Fibroblast of lung (primary cell): ENCODE measurements at regions not wholly inside any gene's neighbourhood (a gene's known extent, or its start where the extent isn't known, plus 50 kb on each side); places are given as distances from the start of the nearest gene placed in this dataset.

Experiments used
- DNase-seq, 2 donors: peaks; one replicate each; pipeline versions ENCODE4 v3.0.0 to v3.0.0-alpha.2; 2010; ENCODE audit warnings: low read depth in 2 of 2
- H2AFZ ChIP-seq: 2 replicates; pipeline ENCODE4 v1.5.1; 2012; ENCODE audit warnings: low read length, control low read depth, inconsistent platforms
- H3K27ac ChIP-seq: 2 replicates; pipeline ENCODE4 v1.5.1; 2011; ENCODE audit warnings: low read length, control low read depth; ENCODE audit not compliant: insufficient read depth
- H3K27me3 ChIP-seq: 2 replicates; pipeline ENCODE4 v1.5.1; 2011; ENCODE audit warnings: mild to moderate bottlenecking, low read length; ENCODE audit not compliant: control insufficient read depth, insufficient read depth
- H3K36me3 ChIP-seq: 2 replicates; pipeline ENCODE4 v1.5.1; 2011; ENCODE audit warnings: low read length; ENCODE audit not compliant: control insufficient read depth, insufficient read depth
- H3K4me1 ChIP-seq: 2 replicates; pipeline ENCODE4 v1.5.1; 2011; ENCODE audit warnings: low read length; ENCODE audit not compliant: control insufficient read depth, insufficient read depth; ENCODE audit errors: extremely low read depth
- H3K4me2 ChIP-seq: 2 replicates; pipeline ENCODE4 v1.5.1; 2011; ENCODE audit warnings: low read length, control low read depth; ENCODE audit not compliant: insufficient read depth; ENCODE audit errors: extremely low read depth
- H3K4me3 ChIP-seq, 4 experiments: fragments of 200-600 bp in 1 of 4; sonication (generic) in 1 of 4; replicated peaks in 1 of 4; 2 replicates each; pipeline ENCODE4 v1.5.1; 2011 to 2016; ENCODE audit warnings: low read length in 4 of 4, low read depth in 3 of 4, mild to moderate bottlenecking in 3 of 4, control low read depth in 2 of 4, inconsistent platforms in 1 of 4, mixed read lengths in 1 of 4; ENCODE audit not compliant: insufficient read depth in 1 of 4; ENCODE audit errors: control extremely low read depth in 1 of 4
- H3K79me2 ChIP-seq: 2 replicates; pipeline ENCODE4 v1.5.1; 2012; ENCODE audit warnings: mild to moderate bottlenecking, low read length, inconsistent platforms; ENCODE audit not compliant: control insufficient read depth, insufficient read depth
- H3K9ac ChIP-seq: 2 replicates; pipeline ENCODE4 v1.5.1; 2011; ENCODE audit warnings: mild to moderate bottlenecking, low read length, control low read depth; ENCODE audit not compliant: insufficient read depth
- H3K9me3 ChIP-seq: 2 replicates; pipeline ENCODE4 v1.5.1; 2012; ENCODE audit warnings: low read depth, low read length; ENCODE audit not compliant: control insufficient read depth, insufficient read depth
- H4K20me1 ChIP-seq: 2 replicates; pipeline ENCODE4 v1.5.1; 2011; ENCODE audit warnings: low read length; ENCODE audit not compliant: control insufficient read depth, insufficient read depth; ENCODE audit errors: extremely low read depth
- EZH2 ChIP-seq: IDR thresholded peaks from 2 replicates; pipeline ENCODE4 v1.5.1; 2012; ENCODE audit warnings: low read length, control low read depth, mild to moderate bottlenecking; ENCODE audit errors: missing control alignments
- TF ChIP-seq, protein P1 (sequence below), 2 donors: IDR thresholded peaks in 1 of 2; conservative IDR thresholded peaks in 1 of 2; 1 replicate in 1 of 2; 2 replicates in 1 of 2; pipeline ENCODE4 v1.5.1; 2011 to 2012; ENCODE audit warnings: low read length in 2 of 2, control low read depth in 1 of 2, inconsistent platforms in 1 of 2, low read depth in 1 of 2, mild to moderate bottlenecking in 1 of 2

DNA sequence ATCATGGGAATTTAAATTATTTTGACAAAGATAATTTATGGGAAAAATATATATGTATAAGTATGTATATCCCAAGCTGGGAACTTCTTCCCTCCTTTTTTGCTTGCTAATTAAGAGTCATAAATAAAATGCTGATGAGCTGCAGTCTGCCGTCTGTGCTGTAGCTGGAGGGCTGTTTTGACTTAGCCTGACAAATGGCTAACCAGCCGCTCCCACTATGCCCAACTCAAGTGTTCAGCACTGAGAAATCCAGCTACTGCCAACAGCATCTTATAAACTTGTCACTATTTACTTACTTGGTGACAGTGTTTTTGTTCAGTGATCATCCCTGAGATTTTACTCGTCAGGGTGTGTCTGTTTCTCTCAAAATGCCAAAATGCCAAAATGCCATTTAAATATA is 171.2 kb upstream of the PGRMC2 start:
- Histone ChIP-seq H3K27me3 (no peaks in the 10 kb centered on the region), H4K20me1 (no peaks in the 10 kb centered on the region), H3K4me3 (no peak overlapping the region), H3K36me3 (no peaks in the 10 kb centered on the region), H3K4me1 (peaks cover 15% of the 10 kb centered on the region), H3K9me3 (no peaks in the 10 kb centered on the region), H2AFZ (no peak overlapping the region), H3K4me2 (no peak overlapping the region), H3K27ac (no peak overlapping the region), H3K79me2 (no peaks in the 10 kb centered on the region), H3K9ac (no peak overlapping the region)
- DNase-seq = no peak
- TF ChIP-seq, protein P1, sequence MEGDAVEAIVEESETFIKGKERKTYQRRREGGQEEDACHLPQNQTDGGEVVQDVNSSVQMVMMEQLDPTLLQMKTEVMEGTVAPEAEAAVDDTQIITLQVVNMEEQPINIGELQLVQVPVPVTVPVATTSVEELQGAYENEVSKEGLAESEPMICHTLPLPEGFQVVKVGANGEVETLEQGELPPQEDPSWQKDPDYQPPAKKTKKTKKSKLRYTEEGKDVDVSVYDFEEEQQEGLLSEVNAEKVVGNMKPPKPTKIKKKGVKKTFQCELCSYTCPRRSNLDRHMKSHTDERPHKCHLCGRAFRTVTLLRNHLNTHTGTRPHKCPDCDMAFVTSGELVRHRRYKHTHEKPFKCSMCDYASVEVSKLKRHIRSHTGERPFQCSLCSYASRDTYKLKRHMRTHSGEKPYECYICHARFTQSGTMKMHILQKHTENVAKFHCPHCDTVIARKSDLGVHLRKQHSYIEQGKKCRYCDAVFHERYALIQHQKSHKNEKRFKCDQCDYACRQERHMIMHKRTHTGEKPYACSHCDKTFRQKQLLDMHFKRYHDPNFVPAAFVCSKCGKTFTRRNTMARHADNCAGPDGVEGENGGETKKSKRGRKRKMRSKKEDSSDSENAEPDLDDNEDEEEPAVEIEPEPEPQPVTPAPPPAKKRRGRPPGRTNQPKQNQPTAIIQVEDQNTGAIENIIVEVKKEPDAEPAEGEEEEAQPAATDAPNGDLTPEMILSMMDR (conservative IDR thresholded peaks at IDR 0.05 in 1 of 2, IDR thresholded peaks at IDR 0.05 in 1 of 2; ENCODE audit: low read depth in 1 of 2, low read length in 2 of 2) = no peak
- TF ChIP-seq EZH2 = no peak

DNA sequence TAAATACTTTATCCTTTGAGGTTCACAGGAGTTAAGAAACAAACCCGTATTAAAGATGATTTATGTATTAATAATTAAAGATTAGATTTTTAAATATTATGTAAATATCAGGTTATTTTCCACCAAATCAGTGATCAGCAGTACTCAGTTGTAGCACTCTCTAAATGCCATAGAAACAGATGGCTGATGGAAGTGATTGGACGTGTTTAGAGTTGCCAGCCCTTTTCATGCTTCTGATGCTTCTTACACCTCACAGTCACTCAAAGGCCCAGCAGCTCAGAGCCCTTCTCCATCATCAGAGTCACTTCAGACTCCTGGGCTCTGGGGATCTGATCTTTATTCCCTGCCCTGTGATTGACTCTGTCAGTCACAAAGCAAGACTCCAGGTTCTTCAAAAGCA is 170.1 kb upstream of the PGRMC2 start:
- Histone ChIP-seq H3K27me3 (no peaks in the 10 kb centered on the region), H3K27ac (no peak overlapping the region), H3K4me3 (no peak overlapping the region), H3K9ac (no peak overlapping the region), H3K4me1 (peaks cover 19% of the 10 kb centered on the region), H3K36me3 (no peaks in the 10 kb centered on the region), H3K9me3 (no peaks in the 10 kb centered on the region), H2AFZ (no peak overlapping the region), H3K4me2 (no peak overlapping the region), H4K20me1 (no peaks in the 10 kb centered on the region), H3K79me2 (no peaks in the 10 kb centered on the region)
- TF ChIP-seq EZH2 = no peak
- TF ChIP-seq, protein P1 (conservative IDR thresholded peaks at IDR 0.05 in 1 of 2, IDR thresholded peaks at IDR 0.05 in 1 of 2; ENCODE audit: low read depth in 1 of 2, low read length in 2 of 2) = no peak
- no peak for DNase-seq

DNA sequence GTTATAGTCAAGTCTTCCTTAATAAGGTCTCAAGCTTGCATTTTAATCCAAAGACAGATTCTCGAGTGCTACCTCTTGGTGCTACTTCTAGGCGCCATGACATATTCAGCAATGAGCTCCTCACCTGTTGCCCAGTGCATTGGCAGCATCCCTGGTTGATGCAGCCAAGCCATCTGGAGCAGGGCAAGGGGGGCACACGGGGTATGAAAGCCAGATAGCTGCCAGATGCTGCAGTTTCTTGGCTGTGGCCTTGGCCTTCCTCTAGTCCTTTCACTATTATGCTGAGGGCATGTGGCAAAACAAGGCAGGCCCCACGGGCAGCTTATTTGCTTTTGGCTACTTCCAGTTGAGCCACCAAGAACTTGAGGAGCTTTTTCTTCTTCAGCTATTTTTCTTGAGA is 168.6 kb upstream of the PGRMC2 start:
- H3K4me1 ChIP-seq = peaks cover 16% of the 10 kb centered on the region

More for the DNA sequence above, 168.6 kb upstream of the PGRMC2 start:
- Histone ChIP-seq H3K36me3 (no peaks in the 10 kb centered on the region), H2AFZ (no peak overlapping the region), H3K9ac (no peak overlapping the region), H4K20me1 (no peaks in the 10 kb centered on the region), H3K9me3 (no peaks in the 10 kb centered on the region), H3K4me2 (no peak overlapping the region), H3K27ac (no peak overlapping the region), H3K27me3 (no peaks in the 10 kb centered on the region), H3K4me3 (no peak overlapping the region), H3K79me2 (no peaks in the 10 kb centered on the region)
- TF ChIP-seq, protein P1 (conservative IDR thresholded peaks at IDR 0.05 in 1 of 2, IDR thresholded peaks at IDR 0.05 in 1 of 2; ENCODE audit: low read depth in 1 of 2, low read length in 2 of 2) = no peak
- no peak for TF ChIP-seq EZH2
- DNase-seq = no peak
